NCI-H82 treated with DMSO at 0.1 percent for 48 hours (cell line): ENCODE measurements at regions not wholly inside any gene's neighbourhood (a gene's known extent, or its start where the extent isn't known, plus 50 kb on each side); places are given as distances from the start of the nearest gene placed in this dataset.

Experiments used
- DNase-seq: peaks from one replicate; lab custom pipeline; 2025; ENCODE audit not compliant: unreplicated experiment; lab: John Stamatoyannopoulos, UW

- no peak for DNase-seq
Measured at GRCh38 chr3:78398401-78398800, 1358.5 kb downstream of the ROBO2 start.

GRCh38 chr3:78402720-78403119 lies 1362.8 kb downstream of the ROBO2 start:
- no peak for DNase-seq

GRCh38 chr3:78405745-78406144 lies 1362.1 kb downstream of the ROBO1 start:
- DNase-seq = no peak

GRCh38 chr3:78406396-78406795 lies 1361.4 kb downstream of the ROBO1 start:
- no peak for DNase-seq

- DNase-seq = no peak
Measured at GRCh38 chr3:78410077-78410476, 1357.7 kb downstream of the ROBO1 start.

GRCh38 chr3:78414261-78414660 lies 1353.5 kb downstream of the ROBO1 start:
- DNase-seq = no peak

- DNase-seq = no peak
Measured at GRCh38 chr3:78420611-78421010, 1347.2 kb downstream of the ROBO1 start.

GRCh38 chr3:78421247-78421966 lies 1346.4 kb downstream of the ROBO1 start:
- no peak for DNase-seq

GRCh38 chr3:78424656-78425055 lies 1343.1 kb downstream of the ROBO1 start:
- DNase-seq = no peak

- no peak for DNase-seq
Measured at GRCh38 chr3:78426454-78426853, 1341.3 kb downstream of the ROBO1 start.

GRCh38 chr3:78427303-78427702 lies 1340.5 kb downstream of the ROBO1 start:
- no peak for DNase-seq

- no peak for DNase-seq
Measured at GRCh38 chr3:78430741-78431140, 1337.1 kb downstream of the ROBO1 start.

GRCh38 chr3:78434801-78435200 lies 1333.0 kb downstream of the ROBO1 start:
- DNase-seq = no peak

- DNase-seq = no peak
Measured at GRCh38 chr3:78455166-78455565, 1312.6 kb downstream of the ROBO1 start.

GRCh38 chr3:78455712-78456433 lies 1311.9 kb downstream of the ROBO1 start:
- no peak for DNase-seq

- DNase-seq = no peak
Measured at GRCh38 chr3:78459796-78460195, 1308.0 kb downstream of the ROBO1 start.

- no peak for DNase-seq
Measured at GRCh38 chr3:78462021-78462420, 1305.8 kb downstream of the ROBO1 start.

- DNase-seq = no peak
Measured at GRCh38 chr3:78476076-78476475, 1291.7 kb downstream of the ROBO1 start.

- no peak for DNase-seq
Measured at GRCh38 chr3:78481050-78481449, 1286.7 kb downstream of the ROBO1 start.

- no peak for DNase-seq
Measured at GRCh38 chr3:78483090-78483489, 1284.7 kb downstream of the ROBO1 start.

- DNase-seq = no peak
Measured at GRCh38 chr3:78494851-78495250, 1272.9 kb downstream of the ROBO1 start.

GRCh38 chr3:78495301-78495700 lies 1272.5 kb downstream of the ROBO1 start:
- no peak for DNase-seq

GRCh38 chr3:78496501-78496900 lies 1271.3 kb downstream of the ROBO1 start:
- DNase-seq = no peak
